HL-60 (cell line): ENCODE measurements at regions not wholly inside any gene's neighbourhood (a gene's known extent, or its start where the extent isn't known, plus 50 kb on each side); places are given as distances from the start of the nearest gene placed in this dataset.

Experiments used
- CTCF ChIP-seq: IDR thresholded peaks from one replicate; pipeline ENCODE4 v1.5.1; 2011; ENCODE audit warnings: low read length, control low read depth, inconsistent platforms; ENCODE audit not compliant: insufficient read depth
- POLR2AphosphoS5 ChIP-seq: IDR thresholded peaks from 2 replicates; pipeline ENCODE4 v1.6.1; 2012; ENCODE audit warnings: low read depth
- REST ChIP-seq: IDR thresholded peaks from 2 replicates; pipeline ENCODE4 v1.6.1; 2012; ENCODE audit warnings: low read depth; ENCODE audit not compliant: insufficient replicate concordance

GRCh38 chr5:154557548-154557947 lies 79.5 kb upstream of the HAND1 start:
- TF ChIP-seq REST, result no peak
- TF ChIP-seq CTCF, result no peak
- no peak for TF ChIP-seq POLR2AphosphoS5
